A549 (cell line): ENCODE measurements at regions not wholly inside any gene's neighbourhood (a gene's known extent, or its start where the extent isn't known, plus 50 kb on each side); places are given as distances from the start of the nearest gene placed in this dataset.

Source experiments
- ATAC-seq, 2 experiments: fragments of 200-7000 bp in 1 of 2; fragments of >200 bp in 1 of 2; cut with Nextera tagmentation in 1 of 2; cut with Tn5 transposase in 1 of 2; 3 replicates each; pipeline versions ENCODE4 v1.8.0 to v1.9.1; 2018 to 2020; ENCODE audit warnings: mild to moderate bottlenecking in 1 of 2, moderate library complexity in 1 of 2
- CTCF ChIA-PET: fragments of 300-600 bp; sonication (Branson Sonifier 250); formaldehyde crosslinking; extraction: SDS; loops from one replicate; lab custom pipeline; 2021; ENCODE audit warnings: antibody characterized with exemption, inconsistent platforms; lab: Yijun Ruan, JAX
- POLR2A ChIA-PET: fragments of 350-600 bp; formaldehyde crosslinking; extraction: SDS; loops from one replicate; lab custom pipeline; 2021; ENCODE audit warnings: antibody characterized with exemption, inconsistent platforms; lab: Yijun Ruan, JAX
- DNase-seq, 2 experiments: peaks; one replicate each; pipeline versions ENCODE4 v3.0.0 to v3.0.0-alpha.2; 2011 to 2016; ENCODE audit warnings: low read depth in 1 of 2, low spot score in 1 of 2
- FAIRE-seq: peaks from 2 replicates; lab custom pipeline; 2011; peaks lifted over from hg19 to GRCh38; lab: Jason Lieb, UNC
- H3K27ac ChIP-seq, 2 experiments: fragments of >200 bp; sonication (Bioruptor Twin); formaldehyde crosslinking; 3 replicates each; pipeline ENCODE4 v1.5.1; 2016 to 2017
- H3K4me1 ChIP-seq: fragments of >200 bp; sonication (Bioruptor Twin); formaldehyde crosslinking; 3 replicates; pipeline ENCODE4 v1.6.1; 2016
- H3K4me2 ChIP-seq: fragments of >200 bp; sonication (Bioruptor Twin); formaldehyde crosslinking; 3 replicates; pipeline ENCODE4 v1.6.1; 2016
- H3K4me3 ChIP-seq: fragments of >200 bp; sonication (Bioruptor Twin); formaldehyde crosslinking; 3 replicates; pipeline ENCODE4 v1.5.1; 2016
- H3K9me3 ChIP-seq: fragments of >200 bp; sonication (Bioruptor Twin); formaldehyde crosslinking; 3 replicates; pipeline ENCODE4 v1.6.1; 2016
- CHD2 ChIP-seq: fragments of 150-350 bp; IDR thresholded peaks from 2 replicates; pipeline ENCODE4 v1.6.1; 2014; ENCODE audit warnings: low read length; ENCODE audit not compliant: partially characterized antibody
- CHD4 ChIP-seq: fragments of 200-600 bp; sonication (generic); IDR thresholded peaks from 2 replicates; pipeline ENCODE4 v1.6.1; 2016; ENCODE audit warnings: antibody characterized with exemption, mild to moderate bottlenecking, borderline replicate concordance
- EHF ChIP-seq: fragments of 250-450 bp; sonication (Bioruptor Pico); IDR thresholded peaks from 2 replicates; pipeline ENCODE4 v1.5.0; 2020; ENCODE audit warnings: mild to moderate bottlenecking
- ESRRA ChIP-seq: fragments of 150-350 bp; IDR thresholded peaks from 2 replicates; pipeline ENCODE4 v1.6.1; 2014; ENCODE audit warnings: mild to moderate bottlenecking, low read length, borderline replicate concordance
- FOSL2 ChIP-seq, 2 experiments: fragments of 450-650 bp in 1 of 2; fragments of >200 bp in 1 of 2; sonication (Bioruptor Twin) in 1 of 2; formaldehyde crosslinking; IDR thresholded peaks; 2 replicates each; pipeline versions ENCODE4 v1.5.0 to v1.6.1; 2016 to 2020; ENCODE audit warnings: mild to moderate bottlenecking in 1 of 2, moderate library complexity in 1 of 2
- FOXS1 ChIP-seq: fragments of 250-450 bp; sonication (Bioruptor Pico); IDR thresholded peaks from 2 replicates; pipeline ENCODE4 v1.5.0; 2020; ENCODE audit warnings: mild to moderate bottlenecking, moderate library complexity
- GATA3 ChIP-seq: IDR thresholded peaks from 2 replicates; pipeline ENCODE4 v1.6.1; 2012; ENCODE audit warnings: borderline replicate concordance
- HOXA7 ChIP-seq: fragments of 250-450 bp; sonication (Bioruptor Pico); IDR thresholded peaks from 2 replicates; pipeline ENCODE4 v1.5.0; 2020; ENCODE audit warnings: mild to moderate bottlenecking, moderate library complexity
- HOXB13 ChIP-seq: fragments of 250-450 bp; sonication (Bioruptor Pico); IDR thresholded peaks from 2 replicates; pipeline ENCODE4 v1.5.0; 2020; ENCODE audit warnings: low read depth, mild to moderate bottlenecking, moderate library complexity
- JUN ChIP-seq, 2 experiments: fragments of >200 bp; sonication (Bioruptor Twin); formaldehyde crosslinking; IDR thresholded peaks; 2 replicates in 1 of 2; 3 replicates in 1 of 2; pipeline ENCODE4 v1.6.1; 2016 to 2017
- MAFK ChIP-seq: fragments of 450-650 bp; IDR thresholded peaks from 2 replicates; pipeline ENCODE4 v1.6.1; 2014; ENCODE audit not compliant: partially characterized antibody
- MAX ChIP-seq: IDR thresholded peaks from 2 replicates; pipeline ENCODE4 v1.6.1; 2012
- MAZ ChIP-seq: fragments of 150-350 bp; IDR thresholded peaks from 2 replicates; pipeline ENCODE4 v1.6.1; 2014; ENCODE audit warnings: antibody characterized with exemption, low read depth, low read length, borderline replicate concordance
- NFE2L2 ChIP-seq: fragments of 150-350 bp; conservative IDR thresholded peaks from 2 replicates; pipeline ENCODE4 v1.6.1; 2014; ENCODE audit warnings: low read length
- NR3C1 ChIP-seq: fragments of >200 bp; sonication (Bioruptor Twin); formaldehyde crosslinking; IDR thresholded peaks from 3 replicates; pipeline ENCODE4 v1.6.1; 2017
- PHF8 ChIP-seq: fragments of 200-600 bp; sonication (generic); IDR thresholded peaks from 2 replicates; pipeline ENCODE4 v1.6.1; 2016; ENCODE audit warnings: low read depth, mild to moderate bottlenecking, antibody characterized with exemption, moderate library complexity, borderline replicate concordance
- POLR2A ChIP-seq: IDR thresholded peaks from 2 replicates; pipeline ENCODE4 v1.6.1; 2012; ENCODE audit warnings: mild to moderate bottlenecking, low read length
- POLR2AphosphoS2 ChIP-seq: conservative IDR thresholded peaks from 2 replicates; pipeline ENCODE4 v1.6.1; 2012; ENCODE audit warnings: low read length, improper control_type of control experiment, inconsistent platforms
- RAD21 ChIP-seq, 2 experiments: fragments of >200 bp in 1 of 2; sonication (Bioruptor Twin) in 1 of 2; formaldehyde crosslinking in 1 of 2; IDR thresholded peaks in 1 of 2; conservative IDR thresholded peaks in 1 of 2; 2 replicates in 1 of 2; 3 replicates in 1 of 2; pipeline ENCODE4 v1.6.1; 2012 to 2018; ENCODE audit warnings: inconsistent platforms in 1 of 2
- RFX5 ChIP-seq: fragments of 450-650 bp; IDR thresholded peaks from 2 replicates; pipeline ENCODE4 v1.7.1; 2014; ENCODE audit warnings: antibody characterized with exemption, mild to moderate bottlenecking, moderate library complexity
- SREBF2 ChIP-seq: fragments of 450-650 bp; IDR thresholded peaks from 2 replicates; pipeline ENCODE4 v1.6.1; 2014; ENCODE audit warnings: mild to moderate bottlenecking, moderate library complexity
- TFCP2L1 ChIP-seq: fragments of 250-450 bp; sonication (Bioruptor Pico); IDR thresholded peaks from 2 replicates; pipeline ENCODE4 v1.5.0; 2021; ENCODE audit warnings: mild to moderate bottlenecking
- USF2 ChIP-seq: fragments of 450-650 bp; IDR thresholded peaks from 2 replicates; pipeline ENCODE4 v1.6.1; 2014; ENCODE audit warnings: antibody characterized with exemption
- ZC3H11A ChIP-seq: fragments of 450-650 bp; IDR thresholded peaks from 2 replicates; pipeline ENCODE4 v1.6.1; 2014; ENCODE audit warnings: antibody characterized with exemption, mild to moderate bottlenecking
- ZNF302 ChIP-seq: fragments of 250-450 bp; sonication (Bioruptor Pico); IDR thresholded peaks from 2 replicates; pipeline ENCODE4 v1.9.0; 2021; ENCODE audit warnings: inconsistent platforms, mild to moderate bottlenecking, moderate library complexity
- ZSCAN20 ChIP-seq: fragments of 250-450 bp; sonication (Bioruptor Pico); IDR thresholded peaks from 2 replicates; pipeline ENCODE4 v1.8.0; 2022; ENCODE audit warnings: mild to moderate bottlenecking, moderate library complexity
- WGBS: methylation state at CpG from one replicate; pipeline ENCODE4 v1.1.6; 2017; ENCODE audit errors: missing lambda C conversion rate; 5-methylcytosine and 5-hydroxymethylcytosine counted together

DNA sequence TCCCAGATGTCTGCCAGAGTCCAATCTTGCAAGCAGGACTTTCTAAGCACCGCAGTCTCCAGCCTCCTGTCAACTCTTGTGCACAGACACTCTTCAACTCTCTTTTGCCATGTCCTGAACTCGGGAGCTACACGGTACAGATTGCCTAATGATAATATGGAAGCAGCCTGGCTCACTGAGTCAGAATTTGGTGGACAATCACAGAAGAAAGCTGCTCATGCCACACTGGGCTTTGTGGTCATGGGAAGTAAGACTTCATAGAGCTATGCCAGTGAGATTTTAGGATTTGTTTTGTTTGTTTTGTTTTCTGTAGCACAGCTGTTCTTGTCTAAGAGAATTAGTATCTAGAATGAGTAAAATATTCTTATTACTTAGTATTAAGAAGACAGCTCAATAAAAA is 144.1 kb upstream of the PRSS58 start:
- CTCF ChIA-PET: interaction anchor here (1.2 kb wide), 1 partner anchor 16 kb away, joined by 3 read pairs; no protein-coding TSS in a partner anchor
- TF ChIP-seq FOXS1 (CRISPR knock-in tag) (no peak), ESRRA (no peak), HOXB13 (CRISPR knock-in tag) (no peak), MAX (no peak), ZSCAN20 (CRISPR knock-in tag) (no peak), ZC3H11A (no peak), MAFK (no peak)
- no peak for ATAC-seq
- Histone ChIP-seq H3K4me2 (no peak overlapping the region), H3K9me3 (no peaks in the 10 kb centered on the region), H3K4me3 (no peak overlapping the region), H3K4me1 (no peaks in the 10 kb centered on the region), H3K27ac (no peak overlapping the region)
- 6% methylated on average over 3 of the region's 3 CpGs for WGBS
- POLR2A ChIA-PET: no interaction called here
- no peak for FAIRE-seq
- DNase-seq: no peak

DNA sequence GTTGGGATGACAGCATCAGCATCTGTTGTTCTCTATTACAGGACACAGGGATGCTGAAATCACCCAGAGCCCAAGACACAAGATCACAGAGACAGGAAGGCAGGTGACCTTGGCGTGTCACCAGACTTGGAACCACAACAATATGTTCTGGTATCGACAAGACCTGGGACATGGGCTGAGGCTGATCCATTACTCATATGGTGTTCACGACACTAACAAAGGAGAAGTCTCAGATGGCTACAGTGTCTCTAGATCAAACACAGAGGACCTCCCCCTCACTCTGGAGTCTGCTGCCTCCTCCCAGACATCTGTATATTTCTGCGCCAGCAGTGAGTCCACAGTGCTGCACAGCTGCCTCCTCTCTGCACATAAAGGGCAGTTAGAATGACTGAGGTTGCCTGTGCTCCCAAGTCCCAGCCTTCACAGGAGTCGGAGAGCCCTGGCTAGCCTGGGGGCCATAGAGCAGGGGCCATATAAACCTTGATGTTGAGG is 142.2 kb upstream of the PRSS58 start:
- DNase-seq (no peak), FAIRE-seq (no peak)
- Histone ChIP-seq H3K9me3 (no peaks in the 10 kb centered on the region), H3K4me1 (no peaks in the 10 kb centered on the region), H3K27ac (no peak overlapping the region)
- ChIA-PET CTCF (interaction anchor here (0.6 to 0.7 kb wide), 2 partner anchors 8 to 21 kb away, joined by 3 read pairs; no protein-coding TSS in a partner anchor), POLR2A (no interaction called here)
- TF ChIP-seq CHD4 (no peak), POLR2A (no peak), POLR2AphosphoS2 (no peak), JUN (IDR thresholded peaks at IDR 0.05) (no peak), MAFK (no peak), CHD2 (no peak), ESRRA (no peak), HOXA7 (CRISPR knock-in tag) (no peak), PHF8 (no peak), RAD21 (conservative IDR thresholded peaks at IDR 0.05 in 1 of 2, IDR thresholded peaks at IDR 0.05 in 1 of 2) (no peak), TFCP2L1 (CRISPR knock-in tag) (no peak)
- TF ChIP-seq, all 56 proteins: peak for 0
- 0 out of 6 replicates have a peak, but pooled peaks of 1 of the 2 experiments have one; percentile 24 for ATAC-seq
- WGBS: 21% methylated on average over 4 of the region's 5 CpGs
- Histone ChIP-seq H3K4me3 (no peak overlapping the region), H3K4me2 (no peak overlapping the region)

DNA sequence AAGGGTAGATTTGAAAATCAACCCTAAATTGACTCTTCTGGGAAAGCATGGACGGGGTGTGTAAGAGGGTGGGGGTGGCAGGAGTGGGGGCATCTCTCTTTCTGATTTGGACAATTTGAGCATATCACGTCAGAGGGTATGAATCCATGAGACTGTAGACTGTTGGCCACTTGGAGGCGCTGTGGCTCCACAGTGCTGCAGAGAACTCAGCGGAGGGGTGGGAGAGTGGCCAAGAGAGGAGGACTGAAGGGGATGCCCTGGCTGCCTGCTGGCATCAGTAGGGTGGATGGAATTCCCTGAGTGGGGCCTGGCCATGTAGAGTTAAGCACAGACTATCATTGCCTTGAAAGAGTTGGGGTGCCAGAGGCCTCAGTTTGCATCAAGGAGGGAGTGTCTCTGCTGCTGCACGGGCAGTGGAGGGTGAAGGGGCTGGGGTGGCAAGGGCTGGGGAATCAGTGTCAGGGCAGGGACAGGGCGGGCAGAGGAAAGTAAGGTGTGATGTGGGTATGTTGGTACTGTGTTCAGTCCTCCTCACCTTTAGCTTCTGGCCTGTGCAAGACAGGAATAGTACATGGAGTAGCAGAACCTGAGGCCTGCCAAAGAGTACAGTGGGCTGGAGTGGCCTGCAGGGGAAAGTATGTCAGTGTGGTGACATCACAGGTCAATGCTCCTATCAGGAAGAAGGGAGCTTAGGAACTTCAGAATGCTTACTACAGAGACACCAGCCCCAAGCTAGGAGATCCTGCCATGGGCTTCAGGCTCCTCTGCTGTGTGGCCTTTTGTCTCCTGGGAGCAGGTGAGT is 133.5 kb upstream of the PRSS58 start:
- POLR2A ChIA-PET: no interaction called here
- H3K4me1 ChIP-seq: no peaks in the 10 kb centered on the region
- FAIRE-seq: no peak
- no peak for DNase-seq
- TF ChIP-seq PHF8 (no peak), MAX (no peak), USF2 (no peak), NR3C1 (no peak), MAZ (no peak), ZSCAN20 (CRISPR knock-in tag) (no peak), RFX5 (no peak), GATA3 (no peak), FOSL2 (IDR thresholded peaks at IDR 0.05) (no peak), FOSL2 (CRISPR knock-in tag; IDR thresholded peaks at IDR 0.05) (no peak), EHF (CRISPR knock-in tag) (no peak), NFE2L2 (no peak), ZNF302 (CRISPR knock-in tag) (no peak), SREBF2 (no peak)
- no peaks in the 10 kb centered on the region for H3K9me3 ChIP-seq
- H3K4me3 ChIP-seq: no peak overlapping the region
- H3K27ac ChIP-seq: no peak overlapping the region
- CTCF ChIA-PET: no interaction called here
- H3K4me2 ChIP-seq: no peak overlapping the region
- WGBS: 30% methylated on average over 5 of the region's 6 CpGs
- ATAC-seq: peak in 1 of 2 experiments; percentile 72; a peak in 3 of 6 replicates
